ENCODE measurements at regions not wholly inside any gene's neighbourhood (a gene's known extent, or its start where the extent isn't known, plus 50 kb on each side); places are given as distances from the start of the nearest gene placed in this dataset.

GRCh38 chr1:5562331-5562730, 429.9 kb downstream of the NPHP4 start:
- no peak for DNase-seq

GRCh38 chr1:5559078-5559477, 433.1 kb downstream of the NPHP4 start:
- DNase-seq = no peak

GRCh38 chr1:5555853-5556252, 436.4 kb downstream of the NPHP4 start:
- DNase-seq = no peak

- DNase-seq = no peak
These were observed 437.4 kb downstream of the NPHP4 start for GRCh38 chr1:5554784-5555183.

- no peak for DNase-seq
These were observed 438.1 kb downstream of the NPHP4 start for GRCh38 chr1:5554111-5554510.

- DNase-seq = no peak
These were observed 439.3 kb downstream of the NPHP4 start for GRCh38 chr1:5552787-5553484.

- DNase-seq = no peak
These were observed 440.8 kb downstream of the NPHP4 start for GRCh38 chr1:5551274-5551975.

GRCh38 chr1:5548266-5548665, 444.0 kb downstream of the NPHP4 start:
- DNase-seq = no peak

GRCh38 chr1:5543235-5543634, 449.0 kb downstream of the NPHP4 start:
- no peak for DNase-seq

- no peak for DNase-seq
These were observed 459.4 kb downstream of the NPHP4 start for GRCh38 chr1:5532811-5533210.

- DNase-seq = no peak
These were observed 465.2 kb downstream of the NPHP4 start for GRCh38 chr1:5526822-5527551.

GRCh38 chr1:5526385-5526750, 465.9 kb downstream of the NPHP4 start:
- DNase-seq = no peak

GRCh38 chr1:5525597-5526384, 466.4 kb downstream of the NPHP4 start:
- no peak for DNase-seq

GRCh38 chr1:5522531-5523145, 469.6 kb downstream of the NPHP4 start:
- DNase-seq = no peak

GRCh38 chr1:5519366-5520135, 472.7 kb downstream of the NPHP4 start:
- no peak for DNase-seq

GRCh38 chr1:5516756-5517155, 475.5 kb downstream of the NPHP4 start:
- no peak for DNase-seq

- DNase-seq = no peak
These were observed 476.7 kb downstream of the NPHP4 start for GRCh38 chr1:5515501-5515900.

GRCh38 chr1:5514527-5515183, 477.6 kb downstream of the NPHP4 start:
- peak; percentile 37 for DNase-seq

GRCh38 chr1:5513846-5514526, 478.2 kb downstream of the NPHP4 start:
- DNase-seq = no peak

GRCh38 chr1:5513179-5513578, 479.0 kb downstream of the NPHP4 start:
- no peak for DNase-seq

All from CD4-positive, alpha-beta T cell treated with Interferon gamma for 1 hour (primary cell).